Fibroblast of skin of right biceps (primary cell): ENCODE measurements at regions not wholly inside any gene's neighbourhood (a gene's known extent, or its start where the extent isn't known, plus 50 kb on each side); places are given as distances from the start of the nearest gene placed in this dataset.

Experiments used
- DNase-seq: peaks from one replicate; pipeline ENCODE4 v3.0.0-alpha.2; 2013

DNA sequence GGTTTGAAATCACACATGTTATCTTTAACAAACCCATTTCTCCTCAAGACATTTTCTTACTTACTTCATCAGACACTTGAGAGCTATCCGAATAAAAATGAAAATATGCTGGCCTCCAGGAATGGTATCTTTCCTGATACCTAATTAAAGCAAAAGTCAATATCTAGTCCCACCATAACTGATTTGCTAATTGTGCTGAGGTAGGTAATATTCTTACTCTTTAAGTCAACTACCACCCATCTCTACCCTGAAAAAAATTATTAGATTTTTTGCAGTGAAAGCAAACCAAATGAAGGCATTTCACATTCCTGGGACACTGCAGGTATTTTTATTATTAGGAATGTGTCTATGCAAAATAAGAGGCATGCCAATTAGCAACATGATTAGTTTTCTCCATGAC lies 175.8 kb downstream of the QDPR start:
- no peak for DNase-seq

DNA sequence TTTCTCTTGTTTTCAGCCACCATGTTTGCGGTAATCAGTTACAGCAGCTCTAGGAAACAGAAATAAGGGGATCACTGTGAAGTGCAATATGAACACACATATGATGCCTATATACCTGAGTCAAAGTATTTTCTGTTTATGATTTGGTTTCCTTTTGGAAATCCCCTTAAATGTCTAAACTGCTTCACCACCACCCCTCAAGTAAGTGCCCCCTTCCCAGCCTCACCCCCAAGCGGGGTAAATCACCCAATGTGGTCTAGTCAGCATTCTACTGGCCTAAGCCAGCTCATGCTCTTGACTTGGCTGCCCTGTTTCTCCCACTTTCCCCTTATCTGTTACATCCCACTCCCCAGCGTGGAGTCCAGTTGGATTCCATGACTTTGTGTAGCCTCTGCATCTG lies 176.5 kb downstream of the QDPR start:
- DNase-seq: no peak

DNA sequence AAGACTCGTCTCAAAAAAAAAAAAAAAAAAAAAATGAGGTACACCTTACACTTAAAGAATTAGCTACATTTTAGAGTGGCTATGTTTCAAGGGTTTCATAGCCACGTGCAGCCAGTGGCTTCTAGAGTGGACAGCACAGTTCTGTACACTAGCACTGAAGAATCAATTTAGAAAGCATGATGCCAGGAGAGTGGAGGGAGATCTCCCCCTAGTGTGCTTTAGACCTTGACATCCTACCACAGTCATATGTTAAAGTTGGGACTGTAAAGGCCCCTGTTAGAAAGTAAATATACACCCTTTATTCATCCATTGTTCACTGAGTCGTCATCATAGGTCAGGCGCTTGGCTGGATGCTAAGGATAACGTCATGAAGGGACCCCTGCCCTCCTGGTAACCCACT lies 179.4 kb downstream of the QDPR start:
- no peak for DNase-seq

DNA sequence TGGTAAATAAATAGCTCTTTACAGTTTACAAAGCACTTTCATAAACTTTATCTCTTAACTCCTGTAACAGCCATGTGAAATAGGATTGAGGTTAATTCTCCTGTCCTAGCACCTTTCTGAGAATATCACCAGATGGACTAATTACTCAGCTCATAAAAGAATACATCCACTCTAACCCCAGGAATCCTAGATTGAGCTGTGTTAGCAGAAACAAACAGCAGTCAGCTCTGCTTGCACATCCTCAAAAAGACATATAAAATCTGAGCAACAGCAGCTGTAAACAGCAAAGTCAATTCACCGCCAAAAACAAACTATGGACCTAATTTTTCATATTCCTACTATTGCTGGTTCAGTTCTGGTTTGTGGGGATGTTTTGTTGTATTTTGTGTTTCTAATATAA lies 182.8 kb downstream of the QDPR start:
- no peak for DNase-seq

DNA sequence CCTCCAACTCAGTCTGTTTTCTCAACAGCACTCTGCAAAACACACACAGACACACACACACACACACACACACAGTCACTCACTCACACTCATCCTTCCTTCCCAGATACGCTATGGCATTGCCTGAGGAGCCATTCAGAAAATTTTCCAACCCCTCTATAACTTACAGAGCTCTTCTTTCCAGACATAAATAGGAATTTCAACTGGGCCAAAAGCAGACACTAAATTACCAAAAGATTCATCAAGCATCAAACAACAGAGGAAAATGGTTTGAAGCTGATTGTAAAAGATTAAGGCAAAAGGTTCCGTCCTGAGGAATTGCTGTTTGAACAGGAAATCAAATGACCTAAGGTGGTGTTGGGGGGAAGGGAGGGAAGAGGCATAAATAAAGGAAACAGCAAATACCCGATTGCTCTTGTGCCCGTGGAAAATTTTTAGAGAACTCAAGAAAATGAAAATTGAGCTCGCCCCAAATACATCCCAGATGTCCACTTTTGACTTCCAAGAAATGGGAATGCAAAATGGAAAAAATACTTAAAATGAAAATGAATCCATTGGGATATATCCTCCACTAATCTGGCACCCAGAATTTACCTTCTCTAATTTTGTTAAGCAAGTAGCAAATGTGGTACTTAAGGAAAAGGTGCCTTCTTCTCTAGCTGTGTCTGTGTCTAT lies 183.6 kb downstream of the QDPR start:
- DNase-seq: no peak

DNA sequence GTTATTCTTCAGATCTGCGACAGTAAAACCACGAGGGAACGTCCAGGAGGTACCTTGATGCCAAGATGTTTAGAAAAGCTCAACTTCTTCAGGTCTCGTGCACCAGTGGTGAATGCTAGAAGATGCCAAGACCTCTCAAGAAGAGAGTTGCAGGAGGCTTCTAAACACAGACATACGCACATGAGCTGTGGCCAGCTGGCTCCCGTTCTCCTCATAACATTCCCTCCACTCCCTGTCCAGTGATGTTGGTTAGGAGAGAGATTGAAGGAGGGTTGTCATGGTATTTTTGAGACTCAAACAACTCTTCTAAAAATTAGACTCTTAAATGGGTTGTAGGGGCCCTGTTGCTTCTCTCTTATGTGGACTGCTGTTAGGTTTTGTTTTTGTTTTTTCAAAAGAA lies 184.3 kb downstream of the QDPR start:
- DNase-seq: no peak

DNA sequence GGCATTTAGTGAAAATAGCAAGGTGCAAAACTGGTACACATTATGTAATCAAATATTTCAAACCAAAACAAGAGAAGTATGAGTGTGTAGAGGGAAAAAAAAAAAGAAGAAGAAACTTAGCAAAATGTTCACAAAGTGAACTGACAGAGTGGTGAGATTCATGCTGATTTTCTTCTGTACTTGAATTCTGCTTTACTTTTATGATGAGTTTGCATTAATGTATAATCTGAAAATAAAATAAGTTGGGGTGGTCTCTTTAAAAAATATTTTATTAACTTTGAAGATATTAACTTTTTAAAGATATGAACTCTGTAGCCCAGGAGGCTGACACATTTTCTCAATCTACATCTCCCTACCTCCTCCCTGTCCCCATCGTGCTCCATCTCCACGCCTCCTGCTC lies 185.1 kb downstream of the QDPR start:
- no peak for DNase-seq

DNA sequence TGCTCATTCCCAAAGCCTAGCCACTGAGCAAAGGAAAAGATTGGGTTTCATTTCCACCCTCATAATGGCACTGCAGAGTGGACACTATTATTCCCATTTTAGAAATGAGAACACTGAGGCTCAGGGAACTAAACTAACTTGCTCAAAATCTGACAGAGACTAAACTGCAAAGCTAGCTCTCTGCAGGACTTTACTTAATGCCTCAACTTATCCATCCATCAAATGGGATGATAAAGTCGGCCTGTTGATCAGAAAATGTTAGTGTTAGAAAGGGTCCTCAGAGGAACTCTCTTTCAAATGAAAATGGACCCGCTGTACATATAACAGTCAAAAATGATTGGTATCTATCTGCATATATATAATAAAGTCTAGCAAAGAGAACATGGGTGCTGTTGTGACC lies 186.8 kb downstream of the QDPR start:
- DNase-seq: no peak

DNA sequence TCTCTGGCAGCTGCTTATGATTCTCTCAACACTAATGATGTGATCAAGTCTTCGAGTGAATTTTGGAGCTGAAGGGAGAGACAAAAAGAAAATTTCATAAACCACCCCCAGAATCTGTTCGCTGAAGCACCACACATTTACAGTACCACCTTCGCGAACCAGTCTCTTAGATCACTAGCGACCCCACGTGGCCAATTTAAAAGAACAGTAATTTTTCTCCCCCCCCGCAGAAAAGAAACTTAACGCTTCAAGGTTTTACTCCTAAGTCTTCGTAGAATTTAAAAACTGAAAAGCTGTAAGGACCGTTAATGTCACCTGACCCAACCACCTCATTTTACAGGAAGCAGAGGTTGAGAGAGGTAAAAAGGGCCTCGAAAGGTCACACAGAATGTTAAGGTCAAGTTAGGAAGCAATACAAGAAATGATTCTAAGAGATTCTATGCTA lies 187.5 kb downstream of the QDPR start:
- DNase-seq: peak; percentile 73

DNA sequence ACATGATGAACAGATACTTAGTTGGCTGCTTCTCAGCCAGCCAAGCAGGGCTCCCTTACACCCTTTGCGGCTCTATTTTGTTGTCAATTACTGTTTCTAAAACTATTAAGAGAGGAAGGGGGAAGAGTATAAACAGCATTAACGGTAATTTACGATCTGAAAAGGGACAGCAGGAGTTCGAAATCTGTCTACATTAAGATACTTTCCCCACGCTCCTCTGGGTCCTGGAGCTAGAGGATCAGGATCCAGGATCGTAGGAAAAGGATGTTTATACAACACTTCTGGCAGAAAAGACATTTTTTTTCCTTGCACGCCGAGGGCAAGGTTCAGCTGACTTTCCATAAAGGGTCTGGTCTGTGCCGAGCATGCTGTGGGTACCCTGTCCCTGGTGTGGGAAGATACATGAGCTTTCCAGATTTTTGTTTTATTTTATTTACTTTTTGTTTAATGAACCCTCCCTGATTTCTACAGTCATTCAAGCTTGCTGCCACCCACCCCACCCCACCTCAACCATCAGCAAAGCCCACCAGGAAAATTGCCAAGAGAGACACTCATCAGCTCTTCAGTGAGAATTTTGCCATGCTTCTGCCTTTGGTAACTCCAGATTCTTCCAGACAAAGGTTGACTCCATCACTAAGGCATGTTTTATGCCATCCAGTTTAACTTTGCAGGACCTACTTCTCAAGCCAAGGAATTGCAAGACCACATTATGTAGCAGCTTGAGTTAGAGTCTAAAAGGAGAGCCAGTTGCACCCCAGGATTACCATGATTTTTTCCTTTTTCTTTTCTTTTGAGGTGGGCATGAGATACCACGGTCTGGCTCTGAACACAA lies 188.1 kb downstream of the QDPR start:
- peak; percentile 55 for DNase-seq

DNA sequence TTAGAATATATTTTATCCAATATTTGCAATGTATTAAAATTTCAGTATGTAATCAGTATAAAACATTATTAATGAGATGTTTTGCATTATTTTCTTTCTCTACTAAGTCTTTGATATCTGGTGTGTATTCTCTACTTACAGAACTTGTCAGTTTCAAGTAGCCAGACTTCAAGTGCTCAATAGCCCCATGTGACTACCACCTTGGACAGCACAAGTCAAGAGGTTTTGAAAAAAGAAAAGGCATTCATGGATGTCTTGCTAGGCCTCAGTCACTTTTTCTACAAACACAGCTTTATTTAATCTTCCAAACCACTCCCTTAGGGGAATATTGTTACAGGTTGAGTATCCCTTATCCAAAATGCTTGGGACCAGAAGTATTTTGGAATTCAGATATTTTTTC lies 189.4 kb downstream of the QDPR start:
- DNase-seq: no peak

DNA sequence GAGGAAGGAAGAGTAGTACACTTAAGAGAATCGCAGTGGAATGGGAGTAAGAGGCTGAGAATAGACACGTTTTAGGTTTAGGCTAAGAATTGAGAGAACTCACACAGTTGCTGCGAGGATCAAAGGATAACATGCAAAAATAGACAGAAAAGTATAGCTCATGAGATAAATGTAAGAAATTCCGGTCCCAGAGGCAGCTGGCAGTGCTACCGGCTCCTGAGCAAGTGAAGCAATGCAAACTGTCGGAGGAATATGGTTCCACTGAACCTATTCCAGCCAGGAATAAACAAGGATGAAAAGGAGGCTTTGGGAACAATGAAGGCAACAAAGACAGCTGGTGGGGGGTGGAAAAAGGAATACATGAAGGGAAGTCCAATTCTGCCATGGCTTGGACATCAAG lies 191.8 kb downstream of the QDPR start:
- no peak for DNase-seq

DNA sequence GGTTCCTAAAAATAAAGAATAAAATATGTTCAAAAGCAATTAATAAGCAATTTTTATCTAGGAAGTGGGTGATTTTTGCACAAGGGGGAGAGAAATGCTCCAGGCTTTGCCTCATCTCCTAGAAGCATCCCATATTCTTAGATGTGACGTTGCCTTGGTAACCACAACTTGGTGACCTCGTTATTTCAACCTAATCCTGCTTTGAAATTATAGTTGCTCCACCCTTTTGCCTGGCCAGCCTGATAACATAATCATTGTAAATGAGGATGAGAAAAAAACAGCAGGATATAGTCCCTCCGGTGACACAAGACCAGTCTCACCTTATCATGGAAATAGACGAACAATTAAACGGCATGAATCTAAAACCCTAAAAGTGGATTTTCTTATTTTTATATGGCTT lies 194.4 kb downstream of the QDPR start:
- DNase-seq: no peak

DNA sequence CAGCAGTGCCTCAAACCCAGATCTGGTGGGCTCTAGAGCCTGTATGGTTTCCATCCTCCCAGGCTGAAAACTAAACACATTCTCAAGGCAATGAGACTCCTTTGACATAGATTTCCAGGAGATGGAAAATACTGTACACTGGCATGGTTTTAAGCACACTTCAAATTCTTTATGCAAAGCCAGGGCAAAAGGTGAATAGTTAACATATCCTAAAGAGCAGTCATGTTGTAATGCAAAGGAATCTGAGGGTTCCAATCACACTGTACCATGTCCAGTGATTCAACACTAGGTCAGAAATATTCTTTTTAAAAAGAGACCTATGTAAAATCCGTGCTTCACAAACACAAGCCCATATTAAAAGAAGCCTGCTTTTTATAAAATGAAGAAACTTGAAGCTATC lies 195.3 kb downstream of the QDPR start:
- peak; percentile 41 for DNase-seq

DNA sequence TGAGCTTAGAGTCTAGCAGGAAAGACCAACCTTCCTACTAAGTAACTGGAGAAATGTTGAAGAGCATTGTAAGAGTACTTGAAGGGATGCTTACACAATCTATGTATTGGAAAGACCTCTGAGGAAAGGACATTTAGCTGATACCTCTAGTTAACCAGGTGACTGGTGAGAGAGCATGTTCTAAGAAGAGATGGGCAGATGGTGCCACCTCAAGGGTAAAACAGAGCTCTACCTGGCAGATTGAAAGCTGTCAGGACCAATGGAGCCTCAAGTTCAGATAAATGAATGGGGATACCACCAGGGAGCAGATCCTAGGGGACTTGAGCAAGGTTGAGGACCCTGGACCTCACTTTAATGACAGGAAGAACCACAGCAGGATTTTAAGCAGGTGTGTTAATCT lies 196.4 kb downstream of the QDPR start:
- DNase-seq: no peak

DNA sequence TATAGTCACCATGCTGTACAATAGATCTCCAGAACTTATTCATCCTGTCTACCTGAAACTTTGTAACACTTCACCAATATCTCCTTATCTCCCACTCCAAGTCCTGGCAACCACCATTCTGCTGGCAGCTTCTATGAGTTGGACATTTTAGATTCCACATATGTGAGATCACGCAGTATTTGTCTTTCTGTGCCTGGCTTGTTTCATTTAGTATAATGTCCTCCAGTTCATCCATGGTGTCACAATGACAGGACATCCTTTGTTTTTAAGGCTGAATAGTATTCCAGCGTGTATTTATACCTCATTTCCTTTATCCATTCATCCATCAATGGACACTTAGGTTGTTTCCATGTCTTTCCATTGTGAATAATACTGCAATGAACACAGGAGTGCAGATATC lies 198.7 kb downstream of the QDPR start:
- no peak for DNase-seq

DNA sequence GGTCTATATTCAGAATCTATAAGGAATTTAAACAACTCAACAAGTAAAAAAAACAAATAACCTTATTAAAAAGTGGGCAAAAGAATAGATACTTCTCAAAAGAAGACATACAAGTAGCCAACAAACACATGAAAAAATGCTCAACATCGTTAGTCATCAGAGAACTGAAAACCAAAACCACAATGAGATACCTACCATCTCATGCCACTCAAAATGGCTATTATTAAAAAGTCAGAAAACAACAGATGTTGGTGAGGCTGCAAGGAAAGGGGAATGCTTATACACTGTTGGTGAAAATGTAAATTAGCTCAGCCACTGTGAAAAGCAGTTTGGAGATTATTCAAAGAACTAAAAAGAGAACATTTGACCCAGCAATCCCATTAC lies 201.6 kb downstream of the QDPR start:
- DNase-seq: peak; percentile 57

DNA sequence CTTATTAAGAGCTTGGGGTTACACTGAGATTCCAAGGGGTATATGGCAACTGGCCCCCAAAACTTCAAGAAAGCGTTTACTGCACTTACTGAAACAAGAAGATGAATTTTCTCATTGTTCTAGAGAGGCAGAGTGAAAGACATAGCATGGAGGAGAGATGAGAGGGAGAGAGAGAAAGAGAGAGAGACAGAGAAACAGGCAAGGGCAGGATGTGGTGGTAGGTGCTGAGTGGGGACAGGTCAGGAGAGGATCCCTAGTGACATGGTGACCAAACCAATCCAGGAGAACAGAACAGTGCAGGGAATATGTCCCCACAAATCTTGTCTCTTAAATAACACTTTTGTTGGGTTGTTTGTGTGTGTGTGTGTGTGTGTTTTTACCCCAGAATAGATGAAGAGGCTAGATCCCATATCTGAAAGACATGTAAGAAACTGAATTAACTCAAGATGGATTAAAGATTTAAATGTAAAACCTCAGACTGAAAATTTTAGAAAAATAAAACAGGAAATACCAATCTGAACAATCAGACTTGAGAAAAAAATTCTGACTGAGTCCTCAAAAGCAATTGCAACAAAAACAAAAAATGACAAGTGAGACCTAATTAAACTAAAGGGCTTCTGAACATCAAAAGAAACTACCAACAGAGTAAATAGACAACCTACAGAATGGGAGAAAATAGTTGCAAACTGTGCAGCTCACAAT lies 202.2 kb downstream of the QDPR start:
- DNase-seq: peak; percentile 54

DNA sequence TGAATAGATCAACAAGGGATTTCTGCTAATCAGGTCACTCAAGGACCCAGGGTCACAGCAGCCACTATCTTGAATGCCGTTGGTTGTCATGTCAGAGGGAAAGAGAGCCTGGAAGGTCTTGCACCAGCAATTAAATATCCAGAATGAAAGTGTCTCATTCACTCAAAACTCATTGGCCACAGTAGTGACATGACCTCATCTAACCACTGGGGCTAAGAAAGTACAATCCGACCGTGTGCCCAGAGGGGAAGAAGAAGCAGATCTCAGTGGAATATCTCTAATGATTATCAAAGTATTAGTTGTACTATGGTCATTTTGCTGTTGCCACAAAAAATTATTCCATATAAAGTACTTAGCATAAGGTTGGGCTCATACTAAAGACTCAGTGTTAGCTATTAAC lies 210.0 kb downstream of the QDPR start:
- no peak for DNase-seq

DNA sequence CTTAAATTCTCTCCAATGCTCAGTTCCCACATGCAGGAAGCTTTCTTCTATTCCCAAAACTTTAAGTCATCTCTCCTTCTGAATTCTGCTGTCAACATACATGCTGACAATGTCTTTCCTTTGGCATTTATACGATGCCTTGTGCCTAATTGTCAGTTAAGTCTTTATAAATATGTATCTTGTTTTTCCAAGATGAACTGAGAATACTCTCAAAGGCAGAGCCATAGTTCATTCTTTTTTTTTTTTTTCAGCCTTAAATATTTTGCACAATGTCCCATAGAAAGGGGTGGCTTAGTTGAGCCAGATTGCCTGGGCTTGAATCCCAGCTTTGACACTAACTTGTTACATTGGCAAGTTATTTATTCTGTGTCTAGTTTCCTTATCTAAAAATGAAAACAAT lies 210.6 kb downstream of the QDPR start:
- no peak for DNase-seq

DNA sequence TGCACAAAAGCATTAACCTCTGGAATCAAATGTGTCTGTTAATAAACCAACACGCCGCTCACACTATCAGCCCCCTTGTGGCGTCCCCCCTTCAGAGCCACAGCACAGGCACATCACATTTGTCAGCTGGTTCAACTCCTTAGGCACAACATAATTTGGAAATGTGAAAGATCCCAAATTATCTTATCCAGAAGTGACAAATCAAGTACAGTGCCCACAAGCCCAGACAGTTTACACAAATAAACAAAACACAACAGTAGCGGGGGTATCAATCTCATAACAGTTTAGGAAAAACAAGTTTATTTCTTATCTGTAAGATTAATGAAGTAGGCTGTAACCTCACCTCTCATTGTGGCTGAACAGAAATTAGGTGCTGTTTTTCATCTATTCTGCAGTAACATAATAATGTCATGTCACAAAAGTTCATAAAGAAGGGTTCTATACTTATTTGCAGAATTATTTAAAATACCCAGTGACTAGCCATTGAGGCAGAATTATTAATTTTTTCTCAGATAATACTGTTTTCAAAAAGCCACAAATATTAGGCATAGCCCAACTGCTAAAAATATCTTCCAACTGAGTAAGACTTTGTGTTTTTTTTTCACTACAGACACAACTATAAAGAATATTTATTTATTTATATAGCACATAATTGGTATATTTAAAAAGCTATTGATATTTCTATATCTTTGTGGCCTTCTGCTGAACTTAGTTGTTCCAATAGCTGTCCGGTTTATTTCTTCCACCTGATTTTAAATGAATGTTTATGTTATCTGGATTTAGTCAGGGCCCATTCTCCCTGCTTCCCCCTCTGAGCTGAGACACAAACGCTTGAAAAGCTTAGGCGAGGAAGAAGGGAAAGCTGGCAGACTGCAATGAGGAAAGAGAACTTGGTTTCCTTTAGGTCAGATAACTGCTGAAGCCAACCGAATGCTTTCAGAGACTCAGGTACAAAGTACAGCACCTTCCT lies 214.7 kb downstream of the QDPR start:
- DNase-seq: no peak

DNA sequence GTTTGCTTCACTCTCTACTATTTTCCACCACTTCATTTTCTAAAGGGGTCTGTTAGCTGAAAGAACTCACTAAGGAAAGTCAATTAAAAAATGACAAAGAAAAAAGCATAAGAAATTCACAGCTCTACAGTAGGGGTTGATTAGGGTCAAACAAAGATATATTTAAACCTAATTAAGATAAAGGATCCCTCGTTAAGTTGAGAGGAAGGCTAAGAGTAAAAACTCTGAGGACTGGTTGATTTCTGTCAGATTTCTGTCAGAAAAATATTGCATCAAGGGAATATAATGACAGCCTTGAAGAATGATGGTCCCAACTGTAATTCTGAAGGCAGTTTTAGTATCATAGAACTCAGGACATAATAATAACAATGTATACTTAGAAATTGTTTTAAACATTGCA lies 218.0 kb downstream of the QDPR start:
- DNase-seq: no peak

DNA sequence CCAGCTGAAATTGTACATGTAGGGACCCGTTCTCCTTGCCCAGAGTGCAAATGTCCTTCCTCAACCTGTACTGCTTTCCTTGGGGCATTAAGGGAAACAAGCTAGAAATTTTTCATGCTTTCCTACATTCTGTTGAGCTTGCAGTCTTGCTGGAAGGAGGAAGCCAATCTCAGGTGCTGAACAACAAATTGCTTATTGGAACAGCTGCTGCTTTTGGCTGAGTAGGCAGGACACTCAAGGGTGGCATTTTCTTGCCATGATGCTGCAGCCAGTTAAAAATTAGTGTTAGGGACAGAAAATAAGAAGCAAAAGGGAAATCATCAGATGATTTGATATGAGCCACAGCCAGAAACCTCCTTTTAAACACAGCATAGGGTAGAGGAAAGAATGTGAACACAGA lies 223.7 kb downstream of the QDPR start:
- DNase-seq: no peak
